ENCODE measurements at regions not wholly inside any gene's neighbourhood (a gene's known extent, or its start where the extent isn't known, plus 50 kb on each side); places are given as distances from the start of the nearest gene placed in this dataset.
A peak's percentile ranks its signal among the peaks of the same experiment; 100 is the strongest.
"Not testable (repeated sequence)": the region's sequence is repeated elsewhere in the genome, so short reads cannot be mapped to it uniquely, and the experiment has no call there.

GRCh38 chr20:41716911-41717310, 98.7 kb upstream of the CHD6 start:
- TF ChIP-seq CTCF (conservative IDR thresholded peaks at IDR 0.05; ENCODE audit: low read length): no peak
- DNase-seq (ENCODE audit: low read depth): no peak
- no peak overlapping the region for H3K4me3 ChIP-seq (ENCODE audit: low read length)

GRCh38 chr20:41716436-41716835, 98.3 kb upstream of the CHD6 start:
- no peak for TF ChIP-seq CTCF (conservative IDR thresholded peaks at IDR 0.05; ENCODE audit: low read length)
- DNase-seq (ENCODE audit: low read depth): no peak
- H3K4me3 ChIP-seq (ENCODE audit: low read length): no peak overlapping the region

- DNase-seq (ENCODE audit: low read depth): no peak
- no peak for TF ChIP-seq CTCF (conservative IDR thresholded peaks at IDR 0.05; ENCODE audit: low read length)
Measured at GRCh38 chr20:41715526-41715925, 97.3 kb upstream of the CHD6 start.

GRCh38 chr20:41714030-41714429, 95.9 kb upstream of the CHD6 start:
- no peak overlapping the region for H3K4me3 ChIP-seq (ENCODE audit: low read length)
- no peak for DNase-seq (ENCODE audit: low read depth)
- no peak for TF ChIP-seq CTCF (conservative IDR thresholded peaks at IDR 0.05; ENCODE audit: low read length)

More at GRCh38 chr20:41715526-41715925, 97.3 kb upstream of the CHD6 start:
- H3K4me3 ChIP-seq (ENCODE audit: low read length): no peak overlapping the region

- H3K4me3 ChIP-seq (ENCODE audit: low read length): no peak overlapping the region
- TF ChIP-seq CTCF (conservative IDR thresholded peaks at IDR 0.05; ENCODE audit: low read length): no peak
- DNase-seq (ENCODE audit: low read depth): no peak
Measured at GRCh38 chr20:41704896-41705295, 86.7 kb upstream of the CHD6 start.

GRCh38 chr20:41702647-41703046, 84.5 kb upstream of the CHD6 start:
- no peak for TF ChIP-seq CTCF (conservative IDR thresholded peaks at IDR 0.05; ENCODE audit: low read length)
- no peak for DNase-seq (ENCODE audit: low read depth)

GRCh38 chr20:41701588-41702348, 83.6 kb upstream of the CHD6 start:
- no peak overlapping the region for H3K4me3 ChIP-seq (ENCODE audit: low read length)
- no peak for TF ChIP-seq CTCF (conservative IDR thresholded peaks at IDR 0.05; ENCODE audit: low read length)
- DNase-seq (ENCODE audit: low read depth): peak; percentile 77

More at GRCh38 chr20:41702647-41703046, 84.5 kb upstream of the CHD6 start:
- no peak overlapping the region for H3K4me3 ChIP-seq (ENCODE audit: low read length)

- H3K4me3 ChIP-seq (ENCODE audit: low read length); DNase-seq (ENCODE audit: low read depth): not testable (repeated sequence)
Measured at GRCh38 chr20:41699673-41700072, 81.5 kb upstream of the CHD6 start.
